Prostate gland (tissue), 2 donors: ENCODE measurements at regions not wholly inside any gene's neighbourhood (a gene's known extent, or its start where the extent isn't known, plus 50 kb on each side); places are given as distances from the start of the nearest gene placed in this dataset.

Experiments used
- DNase-seq: peaks from one replicate; pipeline ENCODE4 v3.0.0-alpha.2; 2019; ENCODE audit warnings: low spot score
- H3K27ac ChIP-seq, 2 donors: fragments of 200-600 bp; sonication (generic); 2 replicates each; pipeline ENCODE4 v1.5.1; 2017 to 2019
- H3K27me3 ChIP-seq: fragments of 200-600 bp; sonication (generic); replicated peaks from 2 replicates; pipeline ENCODE4 v1.5.1; 2019; ENCODE audit not compliant: insufficient read depth
- H3K36me3 ChIP-seq, 2 donors: fragments of 200-600 bp; sonication (generic); 1 replicate in 1 of 2; 2 replicates in 1 of 2; pipeline versions ENCODE4 v1.5.1 to v1.8.1; 2017 to 2019
- H3K4me1 ChIP-seq: fragments of 200-600 bp; sonication (generic); replicated peaks from 2 replicates; pipeline ENCODE4 v1.5.1; 2019
- H3K4me3 ChIP-seq, 2 donors: fragments of 200-600 bp; sonication (generic); 2 replicates each; pipeline ENCODE4 v1.5.1; 2017 to 2019
- H3K9me3 ChIP-seq: fragments of 200-600 bp; sonication (generic); 2 replicates; pipeline ENCODE4 v1.5.1; 2017
- CTCF ChIP-seq, 4 experiments: fragments of 200-600 bp in 2 of 4; fragments of 450-650 bp in 2 of 4; sonication (generic) in 2 of 4; IDR thresholded peaks; 1 replicate in 3 of 4; 2 replicates in 1 of 4; pipeline ENCODE4 v1.5.1; 2016 to 2019; ENCODE audit warnings: antibody characterized with exemption in 4 of 4, mild to moderate bottlenecking in 2 of 4, moderate library complexity in 2 of 4
- POLR2A ChIP-seq: fragments of 450-650 bp; IDR thresholded peaks from one replicate; pipeline ENCODE4 v1.6.1; 2016; ENCODE audit warnings: antibody characterized with exemption, mild to moderate bottlenecking
- POLR2AphosphoS5 ChIP-seq: sonication (generic); formaldehyde crosslinking; IDR thresholded peaks from one replicate; pipeline ENCODE4 v1.6.1; 2017; ENCODE audit warnings: antibody characterized with exemption
- WGBS: methylation state at CpG from one replicate; pipeline ENCODE4 v1.1.5; 2018; 5-methylcytosine and 5-hydroxymethylcytosine counted together
- intact Hi-C: fragments of 100-400 bp; cut with DNase I; formaldehyde crosslinking; loops from one replicate; pipeline ENCODE4 v1.14.2; 2022

GRCh38 chrX:93977641-93978040 lies 303.6 kb downstream of the FAM133A start:
- H3K36me3 ChIP-seq, result no peaks in the 10 kb centered on the region

GRCh38 chrX:93985344-93986307 lies 311.6 kb downstream of the FAM133A start:
- no peaks in the 10 kb centered on the region for H3K27me3 ChIP-seq
- no peaks in the 10 kb centered on the region for H3K36me3 ChIP-seq
- WGBS, result 25% methylated on average over 2 of the region's 2 CpGs
- DNase-seq, result no peak
- no peaks in the 10 kb centered on the region for H3K9me3 ChIP-seq
- no peak overlapping the region for H3K4me3 ChIP-seq
- intact Hi-C loops, result no loop called here
- no peaks in the 10 kb centered on the region for H3K4me1 ChIP-seq
- H3K27ac ChIP-seq, result no peak overlapping the region
- TF ChIP-seq CTCF (IDR thresholded peaks at IDR 0.05), result no peak
- no peak for TF ChIP-seq POLR2A
- no peak for TF ChIP-seq POLR2AphosphoS5

More at GRCh38 chrX:93977641-93978040, 303.6 kb downstream of the FAM133A start:
- no peak overlapping the region for H3K4me3 ChIP-seq
- intact Hi-C loops, result no loop called here
- H3K27ac ChIP-seq, result no peak overlapping the region
- no peaks in the 10 kb centered on the region for H3K27me3 ChIP-seq
- no peak for DNase-seq
- H3K9me3 ChIP-seq, result no peaks in the 10 kb centered on the region
- no peaks in the 10 kb centered on the region for H3K4me1 ChIP-seq
- no peak for TF ChIP-seq CTCF (IDR thresholded peaks at IDR 0.05)
- TF ChIP-seq POLR2AphosphoS5, result no peak
- no peak for TF ChIP-seq POLR2A
